ENCODE measurements at regions not wholly inside any gene's neighbourhood (a gene's known extent, or its start where the extent isn't known, plus 50 kb on each side); places are given as distances from the start of the nearest gene placed in this dataset.
"Not testable (repeated sequence)": the region's sequence is repeated elsewhere in the genome, so short reads cannot be mapped to it uniquely, and the experiment has no call there.

DNA sequence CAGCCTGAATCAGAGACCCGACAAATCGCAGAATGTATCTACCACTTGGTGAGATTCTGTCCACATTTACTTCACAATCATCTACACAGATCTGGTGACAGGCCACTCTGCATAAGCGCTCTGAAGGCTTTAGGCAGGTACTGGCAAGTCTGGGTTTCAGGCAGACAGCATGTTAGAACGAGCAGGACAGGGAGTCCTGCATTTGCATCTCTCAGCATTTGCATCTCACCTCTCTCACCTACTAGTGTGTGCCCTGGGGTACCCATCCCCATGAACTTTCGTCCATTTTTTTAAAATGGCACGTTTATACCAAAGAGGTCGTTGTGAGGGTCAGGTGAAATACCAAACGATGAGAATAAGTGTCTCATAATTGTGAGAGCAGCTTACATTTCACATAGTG lies 108.2 kb downstream of the SPATA31A1 start:
- not testable (repeated sequence) for DNase-seq

DNA sequence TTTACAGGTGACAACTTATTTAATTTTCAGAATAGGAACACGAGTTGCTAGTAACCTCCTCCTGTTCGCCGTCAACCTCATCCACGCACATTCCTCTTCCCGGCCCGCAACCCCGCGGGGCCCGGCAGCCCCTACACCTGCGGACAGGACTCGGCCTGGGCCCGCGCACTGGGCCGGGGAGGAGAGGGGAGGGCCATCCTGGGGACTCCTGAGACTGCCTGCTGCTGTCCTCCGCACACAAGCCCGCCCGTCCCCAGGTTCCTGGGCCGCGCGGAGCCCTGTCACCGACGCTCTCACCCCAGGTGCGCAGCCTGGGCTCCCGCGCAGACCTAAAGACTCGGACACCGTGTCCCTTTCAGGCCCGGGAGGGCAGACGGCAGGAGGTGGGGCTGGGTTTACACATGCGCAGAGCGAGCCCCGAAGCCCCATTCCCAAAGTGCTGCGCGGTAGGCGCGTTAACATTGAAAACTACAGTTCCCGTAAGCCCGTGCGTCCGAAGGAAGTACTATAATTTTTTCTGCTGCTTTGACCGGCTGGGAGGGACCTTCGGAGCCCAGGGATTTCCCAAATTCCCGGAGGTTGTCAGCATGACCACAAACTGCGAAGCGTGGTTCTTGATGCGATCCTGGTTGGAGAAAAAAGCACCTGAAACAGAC lies 108.8 kb downstream of the SPATA31A1 start:
- DNase-seq: peak; percentile 83 to 85

DNA sequence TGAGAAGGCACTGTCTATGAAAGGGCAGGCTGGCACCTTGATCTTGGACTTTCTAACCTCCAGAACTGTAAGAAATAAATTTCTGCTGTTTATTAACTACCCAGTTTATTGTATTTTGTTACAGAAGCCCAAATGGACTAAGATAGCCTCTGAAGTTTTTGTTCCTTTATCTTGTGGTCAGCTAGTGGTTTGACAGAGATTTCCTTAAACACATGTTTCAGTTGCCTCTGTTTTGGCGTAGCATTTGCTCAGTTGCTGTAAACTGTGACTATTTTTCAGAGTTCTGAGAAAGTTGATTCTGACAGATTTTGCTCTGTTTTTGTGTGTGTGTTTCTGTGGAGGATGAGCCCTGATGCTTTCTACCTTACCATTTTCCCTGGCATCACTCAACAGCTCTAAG lies 119.0 kb downstream of the SPATA31A1 start:
- DNase-seq: not testable (repeated sequence)

- DNase-seq: not testable (repeated sequence)
Measured at GRCh38 chr9:39483073-39483472, 127.6 kb downstream of the SPATA31A1 start.

GRCh38 chr9:39483880-39484279 lies 128.4 kb downstream of the SPATA31A1 start:
- DNase-seq: not testable (repeated sequence)

- DNase-seq: not testable (repeated sequence)
Measured at GRCh38 chr9:39484292-39484691, 128.8 kb downstream of the SPATA31A1 start.

- not testable (repeated sequence) for DNase-seq
Measured at GRCh38 chr9:39487477-39487876, 132.0 kb downstream of the SPATA31A1 start.

DNA sequence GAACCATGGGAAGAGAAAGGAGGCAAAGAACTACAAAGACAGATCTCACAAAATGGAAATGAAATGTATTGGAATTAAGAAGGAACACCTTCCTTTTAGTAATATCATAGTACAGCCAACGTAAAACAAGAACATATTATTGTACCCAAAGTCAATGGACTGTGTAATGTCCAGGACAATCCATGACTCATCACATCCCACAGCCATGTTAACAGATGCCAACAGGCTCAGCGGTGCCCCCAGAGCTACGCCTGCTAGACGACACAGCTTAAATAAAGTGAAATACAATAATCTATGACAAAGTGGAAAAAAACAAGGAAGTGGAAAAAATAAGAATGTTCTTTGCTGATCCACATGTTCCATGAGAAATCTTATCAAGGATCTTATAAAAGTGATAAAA lies 140.8 kb downstream of the SPATA31A1 start:
- DNase-seq: not testable (repeated sequence)

GRCh38 chr9:39503178-39503577 lies 147.7 kb downstream of the SPATA31A1 start:
- DNase-seq: not testable (repeated sequence)

GRCh38 chr9:39527387-39528029 lies 172.0 kb downstream of the SPATA31A1 start:
- not testable (repeated sequence) for DNase-seq

GRCh38 chr9:39532597-39532996 lies 177.1 kb downstream of the SPATA31A1 start:
- DNase-seq: not testable (repeated sequence)

- DNase-seq: not testable (repeated sequence)
Measured at GRCh38 chr9:39533001-39533762, 177.7 kb downstream of the SPATA31A1 start.

GRCh38 chr9:39533763-39534548 lies 178.5 kb downstream of the SPATA31A1 start:
- DNase-seq: not testable (repeated sequence)

DNA sequence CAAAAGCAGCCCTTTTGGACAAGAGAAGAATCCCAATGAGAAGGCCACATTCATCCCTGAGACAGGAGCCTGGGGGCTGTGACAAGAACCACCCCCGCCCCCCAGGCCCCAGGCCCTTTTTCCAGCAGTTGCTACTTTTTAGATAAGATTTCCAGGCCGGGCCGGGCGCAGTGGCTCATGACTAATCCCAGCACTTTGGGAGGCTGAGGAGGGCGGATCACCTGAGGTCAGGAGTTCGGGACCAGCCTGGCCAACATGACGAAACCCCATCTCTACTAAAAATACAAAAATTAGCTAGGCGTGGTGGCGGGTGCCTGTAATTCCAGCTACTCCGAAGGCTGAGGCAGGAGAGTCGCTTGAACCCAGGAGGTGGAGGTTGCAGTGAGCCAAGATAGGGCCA lies 179.4 kb downstream of the SPATA31A1 start:
- not testable (repeated sequence) for DNase-seq

GRCh38 chr9:39542157-39542556 lies 186.7 kb downstream of the SPATA31A1 start:
- not testable (repeated sequence) for DNase-seq

DNA sequence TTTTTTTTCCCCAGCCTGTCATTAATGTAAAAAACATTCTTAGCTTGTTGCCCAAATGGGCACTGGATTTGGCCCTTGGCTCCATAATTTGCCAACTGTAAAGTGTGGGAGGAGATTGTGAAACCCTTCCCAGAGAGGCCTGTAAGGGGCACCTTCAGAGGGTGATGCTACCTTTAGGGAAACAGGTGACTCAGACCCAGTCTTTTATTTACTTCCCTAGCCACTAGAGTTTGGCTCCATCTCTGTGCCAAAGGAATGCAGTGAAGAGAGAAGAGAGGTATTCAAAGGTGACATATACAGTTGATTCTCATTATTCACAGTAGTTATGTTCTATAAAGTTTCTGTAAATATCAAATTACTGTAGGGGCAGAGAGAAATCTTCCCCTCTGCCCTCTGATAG lies 189.6 kb downstream of the SPATA31A1 start:
- not testable (repeated sequence) for DNase-seq

- DNase-seq: not testable (repeated sequence)
Measured at GRCh38 chr9:39550573-39550972, 195.1 kb downstream of the SPATA31A1 start.

- DNase-seq: not testable (repeated sequence)
Measured at GRCh38 chr9:39551544-39551943, 196.1 kb downstream of the SPATA31A1 start.

DNA sequence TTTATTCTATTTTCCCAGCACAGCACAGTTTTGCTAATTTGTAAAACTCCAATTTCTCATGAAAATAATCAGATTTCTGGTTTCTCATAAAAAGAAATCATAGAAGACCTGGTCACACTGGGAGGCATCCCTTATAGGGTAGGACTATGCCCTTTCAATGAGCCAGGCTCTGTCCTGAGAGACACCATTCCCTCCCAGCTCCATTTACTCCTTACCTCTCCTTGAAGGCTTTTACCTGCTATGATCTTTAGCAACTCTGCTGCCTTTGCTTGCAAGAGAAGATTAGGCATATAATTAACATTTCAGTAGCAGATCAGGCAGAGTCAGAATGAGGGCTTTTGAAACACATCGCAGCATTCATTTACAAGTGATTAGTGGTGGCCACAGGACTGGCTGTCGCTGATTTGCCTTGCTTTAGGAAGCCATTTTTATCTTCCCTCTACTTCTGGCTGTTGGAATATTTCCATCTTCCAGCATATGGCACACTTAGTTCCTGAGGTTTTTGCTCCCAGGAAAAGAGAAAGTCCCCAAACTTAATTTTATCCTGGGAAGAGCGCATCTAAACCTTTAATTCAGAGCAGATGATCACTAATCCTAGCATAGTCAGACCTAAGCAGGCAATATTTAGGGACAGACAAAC lies 196.9 kb downstream of the SPATA31A1 start:
- DNase-seq: not testable (repeated sequence)

GRCh38 chr9:39554352-39554751 lies 198.9 kb downstream of the SPATA31A1 start:
- not testable (repeated sequence) for DNase-seq

DNA sequence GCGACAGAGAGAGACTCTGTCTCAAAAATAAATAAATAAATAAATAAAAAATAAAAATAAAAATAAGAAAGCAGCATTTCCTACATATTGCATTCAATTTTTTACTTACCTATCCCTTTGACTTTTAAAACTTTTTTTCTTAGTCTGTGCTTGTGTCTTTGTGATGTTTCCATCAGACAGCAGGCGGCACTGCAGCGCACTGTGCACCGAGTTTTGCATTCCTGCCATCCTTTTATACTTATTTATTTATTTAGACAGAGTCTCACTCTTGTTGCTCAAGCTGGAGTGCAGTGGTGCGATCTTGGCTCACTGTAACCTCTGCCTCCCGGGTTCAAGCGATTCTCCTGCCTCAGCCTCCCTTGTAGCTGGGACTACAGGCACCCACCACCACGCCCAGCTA lies 203.9 kb downstream of the SPATA31A1 start:
- DNase-seq: peak; percentile 22 to 50

DNA sequence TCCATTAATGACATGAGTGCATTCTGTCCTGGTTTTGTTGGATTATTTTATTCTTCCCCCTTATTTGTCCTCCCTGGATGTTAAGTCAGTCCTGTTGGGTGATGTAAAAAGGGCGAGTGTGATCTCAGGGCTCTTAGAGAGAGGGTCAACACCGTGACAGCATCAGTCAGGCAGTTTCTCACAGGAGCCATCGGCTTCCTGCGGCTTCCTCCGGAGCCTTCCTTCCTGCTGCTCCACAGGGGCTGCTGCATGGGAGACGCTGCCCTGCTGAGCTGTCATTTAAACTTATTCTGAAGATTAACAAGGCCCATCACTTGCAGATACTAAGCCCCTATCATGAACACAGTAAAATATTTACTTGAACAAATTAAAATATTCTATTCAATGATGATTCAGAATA lies 211.3 kb downstream of the SPATA31A1 start:
- DNase-seq: not testable (repeated sequence)

All from CD4-positive, alpha-beta T cell treated with Interleukin-1 beta for 1 hour (primary cell).